Endothelial cell of umbilical vein (primary cell): ENCODE measurements at regions not wholly inside any gene's neighbourhood (a gene's known extent, or its start where the extent isn't known, plus 50 kb on each side); places are given as distances from the start of the nearest gene placed in this dataset.

Source experiments
- EZH2 ChIP-seq: IDR thresholded peaks from 2 replicates; pipeline ENCODE4 v1.6.1; 2012; ENCODE audit warnings: borderline replicate concordance, low read depth, mild to moderate bottlenecking, moderate library complexity, low read length, inconsistent platforms; ENCODE audit not compliant: severe bottlenecking
- FOS ChIP-seq: IDR thresholded peaks from 2 replicates; pipeline ENCODE4 v1.6.1; 2011; ENCODE audit warnings: mild to moderate bottlenecking, low read length, moderate library complexity, borderline replicate concordance; ENCODE audit not compliant: insufficient read depth
- GATA2 ChIP-seq: IDR thresholded peaks from 2 replicates; pipeline ENCODE4 v1.7.0; 2011; ENCODE audit warnings: low read depth, mild to moderate bottlenecking, moderate library complexity, mixed read lengths, low read length; ENCODE audit not compliant: insufficient read length, insufficient read depth
- POLR2A ChIP-seq: IDR thresholded peaks from 2 replicates; pipeline ENCODE4 v1.6.1; 2012; ENCODE audit warnings: low read depth, mild to moderate bottlenecking, control low read depth, low read length
- POLR2AphosphoS5 ChIP-seq: IDR thresholded peaks from 2 replicates; pipeline ENCODE4 v1.6.1; 2012; ENCODE audit warnings: low read depth, mild to moderate bottlenecking, control low read depth, low read length, moderate library complexity; ENCODE audit not compliant: insufficient read depth
- TF ChIP-seq, protein P1 (sequence below), 2 donors: IDR thresholded peaks; 1 replicate in 1 of 2; 2 replicates in 1 of 2; pipeline ENCODE4 v1.5.1; 2011; ENCODE audit warnings: low read length in 2 of 2, mild to moderate bottlenecking in 2 of 2, moderate library complexity in 2 of 2, control low read depth in 1 of 2, inconsistent platforms in 1 of 2, low read depth in 1 of 2; ENCODE audit not compliant: insufficient read depth in 1 of 2; ENCODE audit errors: extremely low read depth in 1 of 2
- TF ChIP-seq, protein P2 (sequence below): IDR thresholded peaks from 2 replicates; pipeline ENCODE4 v1.6.1; 2011; ENCODE audit not compliant: insufficient read depth, insufficient read length

DNA sequence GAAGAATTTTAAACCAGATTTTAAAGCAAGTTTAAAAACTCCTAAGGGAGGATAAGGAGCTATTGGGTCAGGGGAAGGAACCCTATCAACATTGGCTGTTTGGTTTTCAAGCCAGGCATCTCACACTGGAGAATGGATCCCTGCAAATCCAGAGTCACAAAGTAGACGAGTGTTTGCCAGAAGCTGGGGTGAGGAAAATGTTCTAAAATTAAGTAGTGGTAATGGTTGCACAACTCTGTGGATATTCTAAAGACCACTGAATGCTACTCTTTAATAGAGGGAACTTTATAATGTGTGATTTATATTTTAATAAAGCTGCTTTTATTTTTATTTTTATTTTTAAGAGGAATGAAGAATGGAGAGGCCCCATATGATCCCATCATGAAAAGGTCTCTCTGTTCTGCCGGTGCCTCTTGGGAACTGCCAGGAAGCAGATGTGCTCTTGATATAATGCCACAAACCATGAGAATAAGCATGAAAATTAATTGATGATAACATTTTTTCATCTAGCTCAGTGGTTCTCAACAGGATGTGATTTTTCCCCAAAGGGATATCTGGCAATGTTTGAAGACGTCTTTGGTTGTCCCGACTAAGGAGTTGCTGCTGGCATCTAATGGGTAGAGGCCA lies 379.0 kb upstream of the CNR1 start:
- TF ChIP-seq, protein P1, sequence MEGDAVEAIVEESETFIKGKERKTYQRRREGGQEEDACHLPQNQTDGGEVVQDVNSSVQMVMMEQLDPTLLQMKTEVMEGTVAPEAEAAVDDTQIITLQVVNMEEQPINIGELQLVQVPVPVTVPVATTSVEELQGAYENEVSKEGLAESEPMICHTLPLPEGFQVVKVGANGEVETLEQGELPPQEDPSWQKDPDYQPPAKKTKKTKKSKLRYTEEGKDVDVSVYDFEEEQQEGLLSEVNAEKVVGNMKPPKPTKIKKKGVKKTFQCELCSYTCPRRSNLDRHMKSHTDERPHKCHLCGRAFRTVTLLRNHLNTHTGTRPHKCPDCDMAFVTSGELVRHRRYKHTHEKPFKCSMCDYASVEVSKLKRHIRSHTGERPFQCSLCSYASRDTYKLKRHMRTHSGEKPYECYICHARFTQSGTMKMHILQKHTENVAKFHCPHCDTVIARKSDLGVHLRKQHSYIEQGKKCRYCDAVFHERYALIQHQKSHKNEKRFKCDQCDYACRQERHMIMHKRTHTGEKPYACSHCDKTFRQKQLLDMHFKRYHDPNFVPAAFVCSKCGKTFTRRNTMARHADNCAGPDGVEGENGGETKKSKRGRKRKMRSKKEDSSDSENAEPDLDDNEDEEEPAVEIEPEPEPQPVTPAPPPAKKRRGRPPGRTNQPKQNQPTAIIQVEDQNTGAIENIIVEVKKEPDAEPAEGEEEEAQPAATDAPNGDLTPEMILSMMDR (IDR thresholded peaks at IDR 0.05; ENCODE audit: extremely low read depth in 1 of 2, insufficient read depth in 1 of 2, low read depth in 1 of 2, low read length in 2 of 2): no peak
- TF ChIP-seq POLR2A: no peak
- TF ChIP-seq EZH2: no peak
- no peak for TF ChIP-seq GATA2
- TF ChIP-seq POLR2AphosphoS5: no peak
- TF ChIP-seq, protein P2, sequence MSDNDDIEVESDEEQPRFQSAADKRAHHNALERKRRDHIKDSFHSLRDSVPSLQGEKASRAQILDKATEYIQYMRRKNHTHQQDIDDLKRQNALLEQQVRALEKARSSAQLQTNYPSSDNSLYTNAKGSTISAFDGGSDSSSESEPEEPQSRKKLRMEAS: no peak
- TF ChIP-seq FOS: no peak
